BE2C (cell line): ENCODE measurements at regions not wholly inside any gene's neighbourhood (a gene's known extent, or its start where the extent isn't known, plus 50 kb on each side); places are given as distances from the start of the nearest gene placed in this dataset.

Experiments used
- DNase-seq: peaks from one replicate; pipeline ENCODE4 v3.0.0-alpha.2; 2020
- H3K27me3 ChIP-seq: fragments of 250-450 bp; sonication (Bioruptor Pico); 2 replicates; pipeline ENCODE4 v1.5.1; 2020; ENCODE audit warnings: mild to moderate bottlenecking
- H3K36me3 ChIP-seq: fragments of 250-450 bp; sonication (Bioruptor Pico); 2 replicates; pipeline ENCODE4 v1.5.1; 2020; ENCODE audit warnings: mild to moderate bottlenecking
- H3K4me1 ChIP-seq: fragments of 250-450 bp; sonication (Bioruptor Pico); 2 replicates; pipeline ENCODE4 v1.5.1; 2020
- H3K4me3 ChIP-seq: 2 replicates; pipeline ENCODE4 v1.5.1; 2011; ENCODE audit warnings: low read depth, low read length
- H3K9me3 ChIP-seq: fragments of 250-450 bp; sonication (Bioruptor Pico); 2 replicates; pipeline ENCODE4 v1.5.1; 2020
- CTCF ChIP-seq: IDR thresholded peaks from 2 replicates; pipeline ENCODE4 v1.5.1; 2012; ENCODE audit warnings: mild to moderate bottlenecking, low read depth, low read length

GRCh38 chr11:110955776-110956175 lies 243.5 kb upstream of the ARHGAP20 start:
- no peak for DNase-seq
- H3K9me3 ChIP-seq = no peaks in the 10 kb centered on the region; the same call in 1 of the 2 replicates
- TF ChIP-seq CTCF = no peak
- no peaks in the 10 kb centered on the region; the same call in 1 of the 2 replicates for H3K27me3 ChIP-seq
- no peaks in the 10 kb centered on the region for H3K36me3 ChIP-seq
- H3K4me1 ChIP-seq = no peaks in the 10 kb centered on the region
- no peak overlapping the region for H3K4me3 ChIP-seq

- no peak for DNase-seq
- Histone ChIP-seq H3K4me1 (no peaks in the 10 kb centered on the region), H3K27me3 (no peaks in the 10 kb centered on the region), H3K4me3 (no peak overlapping the region), H3K9me3 (no peaks in the 10 kb centered on the region; the same call in 1 of the 2 replicates), H3K36me3 (no peaks in the 10 kb centered on the region)
- TF ChIP-seq CTCF = no peak
Measured at GRCh38 chr11:110951950-110952503, 239.8 kb upstream of the ARHGAP20 start.

- TF ChIP-seq CTCF = no peak
- DNase-seq = no peak
- Histone ChIP-seq H3K36me3 (no peaks in the 10 kb centered on the region), H3K4me3 (no peak overlapping the region), H3K27me3 (no peaks in the 10 kb centered on the region), H3K4me1 (no peaks in the 10 kb centered on the region), H3K9me3 (no peaks in the 10 kb centered on the region; the same call in 1 of the 2 replicates)
Measured at GRCh38 chr11:110951037-110951949, 239.1 kb upstream of the ARHGAP20 start.

GRCh38 chr11:110948112-110948511 lies 235.9 kb upstream of the ARHGAP20 start:
- H3K36me3 ChIP-seq = no peaks in the 10 kb centered on the region

GRCh38 chr11:110947096-110947495 lies 234.9 kb upstream of the ARHGAP20 start:
- no peaks in the 10 kb centered on the region for H3K4me1 ChIP-seq
- H3K9me3 ChIP-seq = no peaks in the 10 kb centered on the region; the same call in 1 of the 2 replicates
- no peak overlapping the region for H3K4me3 ChIP-seq
- H3K36me3 ChIP-seq = no peaks in the 10 kb centered on the region
- no peak for DNase-seq
- no peak for TF ChIP-seq CTCF
- no peaks in the 10 kb centered on the region for H3K27me3 ChIP-seq

More at GRCh38 chr11:110948112-110948511, 235.9 kb upstream of the ARHGAP20 start:
- H3K4me1 ChIP-seq = no peaks in the 10 kb centered on the region
- H3K9me3 ChIP-seq = no peaks in the 10 kb centered on the region; the same call in 1 of the 2 replicates
- H3K4me3 ChIP-seq = no peak overlapping the region
- H3K27me3 ChIP-seq = no peaks in the 10 kb centered on the region
- no peak for DNase-seq
- TF ChIP-seq CTCF = no peak

- TF ChIP-seq CTCF = no peak
- H3K4me3 ChIP-seq = no peak overlapping the region
- no peaks in the 10 kb centered on the region for H3K4me1 ChIP-seq
- H3K9me3 ChIP-seq = no peaks in the 10 kb centered on the region
- no peaks in the 10 kb centered on the region for H3K36me3 ChIP-seq
- no peaks in the 10 kb centered on the region for H3K27me3 ChIP-seq
- DNase-seq = no peak
Measured at GRCh38 chr11:110939471-110939870, 227.2 kb upstream of the ARHGAP20 start.
